HG03066 (cell line): ENCODE measurements at regions not wholly inside any gene's neighbourhood (a gene's known extent, or its start where the extent isn't known, plus 50 kb on each side); places are given as distances from the start of the nearest gene placed in this dataset.
"Not testable (repeated sequence)": the region's sequence is repeated elsewhere in the genome, so short reads cannot be mapped to it uniquely, and the experiment has no call there.

Experiments
- ATAC-seq: cut with Tn5 transposase; IDR thresholded peaks from one replicate; pipeline ENCODE4 v1.9.1; 2021; ENCODE audit warnings: low read depth; ENCODE audit not compliant: unreplicated experiment

DNA sequence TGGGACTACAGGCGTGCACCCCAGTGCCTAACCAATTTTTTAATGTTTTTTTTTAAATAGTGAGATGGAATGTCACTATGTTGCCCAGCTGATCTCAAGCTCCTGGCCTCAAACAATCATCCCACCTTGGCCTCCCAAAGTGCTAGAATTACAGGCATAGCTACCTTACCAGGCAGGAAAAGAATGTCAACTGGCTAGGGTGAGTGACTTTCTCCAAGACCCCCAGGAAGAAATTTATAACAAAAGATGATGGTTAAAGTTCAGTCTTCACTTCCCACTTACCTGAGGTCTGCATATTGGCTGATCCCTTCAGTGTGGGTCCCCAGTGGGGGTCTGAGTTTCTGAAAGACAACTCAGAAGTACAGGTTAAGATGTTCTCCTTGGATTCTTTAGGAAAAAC is 893.0 kb downstream of the UQCRFS1 start:
- ATAC-seq: no peak

DNA sequence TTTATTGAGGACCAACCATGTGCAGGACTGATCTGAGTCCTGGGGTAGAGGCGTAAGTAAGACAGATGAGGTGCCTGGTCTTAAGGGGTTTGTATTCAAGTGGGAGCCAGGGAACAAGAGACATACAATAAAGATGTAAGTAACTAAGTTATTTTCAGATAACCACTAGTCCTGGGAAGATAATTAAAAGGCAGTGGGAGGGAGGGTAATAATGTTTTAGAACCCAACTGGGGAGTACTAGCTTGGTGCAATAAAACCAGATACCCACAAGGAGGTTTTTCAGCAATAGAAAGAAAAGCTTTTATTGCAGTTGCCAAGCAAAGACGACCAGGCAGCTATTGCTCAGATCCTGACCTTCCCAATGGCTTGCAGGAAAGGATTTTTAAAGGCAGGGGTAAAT is 893.7 kb downstream of the UQCRFS1 start:
- ATAC-seq: no peak

DNA sequence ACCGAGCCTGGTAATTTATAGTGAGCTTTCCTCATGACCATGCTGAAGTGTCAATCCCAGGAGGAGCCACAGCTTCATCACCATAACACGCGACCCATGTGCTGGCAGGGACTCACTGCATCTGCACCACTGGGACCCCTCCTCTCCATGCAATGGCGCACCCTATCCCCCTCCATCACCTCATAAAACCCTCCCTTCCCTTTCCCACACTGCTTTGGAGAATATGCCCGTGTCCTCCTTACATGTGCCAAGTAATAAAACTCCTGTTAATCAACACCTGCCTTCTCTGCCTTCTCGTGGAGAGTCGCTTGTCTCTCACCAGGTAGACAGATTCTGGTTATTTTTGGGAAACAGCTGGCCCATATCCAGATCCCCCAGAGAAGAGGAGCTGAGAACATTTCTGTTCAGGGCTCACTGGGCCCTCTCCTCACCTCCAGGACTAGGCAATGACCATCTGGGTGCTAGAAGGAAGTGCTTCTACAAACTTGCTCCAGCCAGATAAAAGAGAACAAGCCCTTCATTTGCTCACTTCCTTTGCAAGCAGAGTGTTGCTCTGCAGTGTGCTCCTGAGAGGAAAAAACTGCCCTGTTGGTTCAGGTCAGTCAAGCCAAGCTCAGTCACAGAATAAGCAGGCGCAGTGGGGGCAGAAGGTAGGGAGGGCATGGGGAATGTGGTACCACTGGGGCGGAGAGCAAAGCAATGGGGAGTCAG is 894.3 kb downstream of the UQCRFS1 start:
- no peak for ATAC-seq

DNA sequence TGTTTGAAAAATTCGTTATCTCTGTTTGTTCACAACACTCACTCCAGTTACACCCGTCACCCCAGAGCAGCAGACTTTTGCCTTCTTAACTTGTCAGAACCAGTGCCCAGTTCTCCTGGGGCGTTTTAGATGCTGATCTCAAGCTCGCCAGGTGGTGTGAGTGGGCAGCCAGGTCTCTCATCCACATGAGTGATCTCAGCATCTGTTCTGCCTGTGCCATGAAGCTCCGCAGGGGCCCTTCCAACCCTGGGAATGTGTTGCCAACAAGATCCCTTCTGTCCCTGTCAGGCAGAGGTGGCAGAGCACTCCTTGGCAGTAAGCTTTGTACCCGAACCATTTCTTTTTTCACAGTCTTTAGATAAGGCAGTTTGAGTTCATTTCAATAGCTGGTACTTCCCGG is 896.5 kb downstream of the UQCRFS1 start:
- ATAC-seq: no peak

DNA sequence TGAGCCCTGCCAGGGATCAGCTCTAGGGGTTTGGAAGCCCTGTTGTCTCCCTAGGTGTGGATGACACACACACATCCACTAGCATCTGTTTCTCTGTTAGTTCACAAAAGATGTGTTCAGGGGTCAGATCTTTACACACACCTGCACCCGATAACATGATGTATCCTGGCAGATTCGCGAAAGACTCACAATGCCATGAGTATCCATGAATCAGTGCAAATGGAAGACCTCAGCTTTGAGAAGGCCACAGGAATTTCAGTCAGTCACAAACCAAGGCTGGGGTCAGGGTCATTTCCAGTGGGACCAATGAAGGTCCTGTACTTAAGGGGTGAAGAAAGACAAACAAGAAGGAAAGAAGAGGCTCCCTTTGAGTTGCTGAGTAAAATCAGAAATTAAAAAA is 898.2 kb downstream of the UQCRFS1 start:
- no peak for ATAC-seq

DNA sequence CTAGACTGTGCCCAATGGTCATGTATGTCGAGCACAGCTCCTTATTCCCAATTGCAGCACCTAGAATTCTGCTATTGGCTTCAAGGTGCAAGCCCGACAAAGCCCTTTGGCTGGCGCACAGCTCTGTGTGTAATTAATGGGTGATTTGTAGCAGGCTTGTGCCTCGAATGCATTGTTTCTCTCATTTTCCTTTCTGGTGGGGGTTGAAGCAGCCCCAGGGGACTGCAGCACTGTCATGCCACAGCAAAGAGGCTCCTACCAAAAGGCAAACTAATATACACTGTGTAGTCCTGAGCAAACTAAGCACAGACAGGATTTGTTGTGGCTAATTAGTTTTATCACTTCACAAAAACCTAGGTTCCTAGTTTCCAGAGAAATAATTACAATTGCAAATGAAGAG is 898.7 kb downstream of the UQCRFS1 start:
- no peak for ATAC-seq

DNA sequence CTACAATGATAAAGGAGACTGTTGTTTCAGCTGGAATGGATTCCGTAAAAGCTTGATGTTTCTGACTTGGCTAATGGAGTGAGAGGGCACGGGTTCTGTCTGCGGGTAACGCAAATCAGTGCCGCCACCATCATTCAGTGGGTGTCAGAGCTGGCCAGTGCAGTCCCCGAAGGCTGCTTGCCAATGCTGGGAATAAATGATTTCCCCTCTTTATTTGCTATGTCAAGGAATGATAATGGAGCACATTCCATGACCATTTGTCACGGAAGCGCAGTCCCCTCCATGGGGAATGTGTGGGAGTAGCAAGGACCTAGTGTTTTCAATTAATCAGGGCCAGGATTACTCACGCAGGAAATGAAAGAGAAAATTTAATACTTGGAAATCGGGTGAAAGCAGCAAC is 899.3 kb downstream of the UQCRFS1 start:
- no peak for ATAC-seq

DNA sequence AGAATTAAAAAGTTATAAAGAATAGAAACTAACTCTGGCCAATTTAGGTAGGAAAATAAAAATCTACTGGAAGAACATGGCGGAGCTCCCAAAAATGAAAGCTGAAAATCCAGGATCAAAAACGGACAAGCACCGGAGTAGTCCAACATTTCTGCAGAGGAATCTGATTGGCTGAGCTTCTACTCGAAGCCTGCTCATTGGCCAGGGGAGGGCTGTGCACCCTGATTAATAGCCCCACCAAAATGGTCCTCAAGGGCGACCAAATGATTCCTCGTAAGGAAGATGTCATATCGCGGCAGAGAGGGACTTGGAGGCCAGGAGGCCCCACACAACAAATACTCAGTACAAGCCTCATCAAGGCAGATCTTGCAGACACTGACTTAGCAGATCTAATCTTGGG is 900.7 kb downstream of the UQCRFS1 start:
- ATAC-seq: no peak

DNA sequence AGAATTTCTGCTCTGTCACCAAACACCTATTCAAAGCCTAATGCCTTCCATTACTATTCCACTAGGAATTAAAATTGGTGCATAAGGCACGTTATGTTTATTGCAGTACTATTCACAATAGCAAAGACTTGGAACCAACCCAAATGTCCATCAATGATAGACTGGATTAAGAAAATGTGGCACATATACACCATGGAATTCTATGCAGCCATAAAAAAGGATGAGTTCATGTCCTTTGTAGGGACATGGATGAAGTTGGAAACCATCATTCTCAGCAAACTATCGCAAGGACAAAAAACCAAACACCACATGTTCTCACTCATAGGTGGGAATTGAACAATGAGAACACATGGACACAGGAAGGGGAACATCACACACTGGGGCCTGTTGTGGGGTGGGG is 902.1 kb downstream of the UQCRFS1 start:
- not testable (repeated sequence) for ATAC-seq

DNA sequence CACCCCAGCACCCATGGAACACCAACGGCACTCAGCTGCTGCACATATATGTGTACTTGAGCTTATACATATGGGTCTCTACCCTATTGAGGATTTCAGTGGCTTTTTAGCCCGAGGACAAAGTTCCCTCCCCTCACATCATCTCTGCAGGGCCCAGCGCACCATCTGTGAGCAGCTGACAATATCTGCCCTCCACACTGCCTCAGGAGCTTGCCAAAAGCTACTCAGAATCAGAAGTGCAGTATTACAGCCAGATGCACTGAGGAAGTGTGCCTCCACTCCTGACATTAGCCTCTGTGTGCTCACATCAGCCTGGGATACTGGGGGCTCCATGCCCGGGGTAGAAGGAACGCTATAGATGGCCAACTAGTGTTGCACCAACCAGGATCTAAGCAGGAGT is 903.9 kb downstream of the UQCRFS1 start:
- no peak for ATAC-seq

DNA sequence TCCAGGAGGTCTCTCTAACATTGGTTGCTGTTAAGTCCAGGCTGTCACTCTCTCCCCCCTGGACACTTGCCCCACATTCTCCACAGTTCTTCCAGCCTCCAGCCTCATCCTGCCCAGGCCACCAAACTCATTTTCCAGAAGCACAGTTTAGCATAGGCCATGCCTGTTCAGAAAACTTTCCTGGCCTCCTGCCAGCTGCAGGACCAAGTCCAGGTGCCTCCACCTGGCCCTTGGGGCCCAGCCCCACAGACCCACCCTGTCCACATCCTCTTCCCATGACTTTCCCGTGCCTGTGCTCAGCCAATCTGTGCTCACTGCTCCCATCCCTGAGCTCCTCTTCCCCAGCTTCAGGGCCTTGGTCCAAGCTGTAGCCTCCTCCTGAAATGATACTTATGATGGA is 905.0 kb downstream of the UQCRFS1 start:
- no peak for ATAC-seq

DNA sequence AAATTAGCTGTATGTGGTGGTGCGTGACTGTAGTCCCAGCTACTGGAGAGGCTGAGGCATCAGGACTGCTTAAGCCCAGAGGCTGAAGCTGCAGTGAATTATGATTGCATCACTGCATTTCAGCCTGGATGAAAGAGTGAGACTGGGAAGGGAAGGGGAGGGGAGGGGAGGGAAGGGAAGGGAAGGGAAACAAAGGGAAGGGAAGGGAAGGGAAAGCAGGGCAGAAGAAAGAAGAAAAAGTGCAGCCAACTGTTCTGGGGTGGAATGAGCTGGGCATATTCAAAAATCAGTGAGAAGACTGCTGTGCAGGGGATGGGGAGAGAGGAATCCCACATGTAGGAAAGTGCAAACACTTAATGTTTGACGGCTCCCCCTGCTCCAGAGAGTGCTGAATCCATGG is 905.5 kb downstream of the UQCRFS1 start:
- ATAC-seq: no peak

DNA sequence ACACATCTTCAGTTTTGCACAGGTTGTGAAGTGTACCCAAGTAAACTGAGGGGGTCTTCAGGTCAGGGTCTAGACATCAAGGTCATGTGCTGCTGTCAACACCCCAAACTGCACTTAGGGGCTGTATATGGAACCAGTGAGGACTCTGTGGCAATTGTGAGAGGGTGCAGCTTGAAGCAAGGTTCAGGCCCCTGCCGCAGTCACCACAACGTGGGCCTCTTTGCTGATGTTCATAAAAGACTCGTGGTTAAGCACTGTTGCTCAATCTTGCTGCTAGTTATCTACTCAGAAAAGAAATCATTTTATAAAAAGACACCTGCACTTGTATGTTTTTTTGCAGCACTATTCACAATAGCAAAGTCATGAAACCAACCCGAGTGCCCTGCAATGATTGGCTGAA is 907.4 kb downstream of the UQCRFS1 start:
- ATAC-seq: no peak

DNA sequence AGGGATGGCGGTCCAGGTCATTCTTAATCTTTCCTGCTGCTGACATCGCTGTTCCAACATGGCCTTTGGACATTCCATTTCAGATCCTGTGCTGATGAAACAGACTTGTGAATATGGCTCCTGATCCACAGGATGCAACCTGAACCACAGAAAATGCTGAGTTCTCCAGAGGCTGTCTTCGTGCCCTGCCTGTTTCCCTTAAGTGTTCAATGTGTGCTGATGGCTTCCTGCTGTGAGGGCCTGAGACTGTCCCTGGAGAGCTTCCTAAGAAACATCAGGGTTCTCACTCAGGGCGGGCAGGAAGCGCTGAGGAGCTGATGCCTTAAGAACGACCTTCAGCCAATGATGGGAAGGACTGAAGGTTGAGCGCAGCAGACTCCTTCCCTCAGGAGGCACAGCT is 909.4 kb downstream of the UQCRFS1 start:
- no peak for ATAC-seq

DNA sequence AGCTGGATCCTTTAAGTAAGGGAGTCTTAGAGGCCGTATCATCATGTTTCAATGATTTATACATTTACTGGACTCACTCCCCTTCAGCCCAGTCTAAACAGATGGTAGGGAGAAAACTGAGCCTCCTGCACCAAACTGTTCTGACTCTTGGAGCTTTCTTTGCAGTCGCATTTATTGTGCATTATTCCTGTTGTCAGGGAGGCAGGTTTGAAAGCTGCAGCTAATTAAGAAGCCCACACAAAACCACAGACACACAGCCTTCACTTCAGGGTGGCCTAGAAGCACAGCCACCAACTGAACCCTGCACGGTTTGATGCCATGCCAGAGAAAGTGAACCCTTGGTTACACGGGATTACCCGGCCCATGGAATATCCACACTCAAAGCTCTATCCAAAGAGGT is 911.0 kb downstream of the UQCRFS1 start:
- no peak for ATAC-seq

DNA sequence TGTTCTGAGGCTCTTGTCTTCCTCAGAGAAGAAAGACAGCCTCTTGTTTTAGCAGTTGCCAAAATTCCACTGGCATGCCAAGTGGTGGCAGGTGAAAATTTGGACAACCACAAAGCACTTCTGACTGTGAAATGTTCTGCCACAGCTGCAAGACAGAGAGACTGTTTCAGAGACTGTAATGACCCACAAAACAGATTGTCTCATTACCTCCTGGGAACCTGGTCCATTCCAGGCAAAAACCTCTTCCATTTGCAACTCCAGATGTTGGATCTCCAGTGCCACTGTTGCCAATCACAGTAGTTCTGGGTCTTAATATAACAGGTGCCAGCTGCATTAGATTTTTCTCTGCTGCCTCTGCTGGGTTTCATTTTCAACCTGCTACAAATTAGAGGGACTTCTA is 911.5 kb downstream of the UQCRFS1 start:
- no peak for ATAC-seq

DNA sequence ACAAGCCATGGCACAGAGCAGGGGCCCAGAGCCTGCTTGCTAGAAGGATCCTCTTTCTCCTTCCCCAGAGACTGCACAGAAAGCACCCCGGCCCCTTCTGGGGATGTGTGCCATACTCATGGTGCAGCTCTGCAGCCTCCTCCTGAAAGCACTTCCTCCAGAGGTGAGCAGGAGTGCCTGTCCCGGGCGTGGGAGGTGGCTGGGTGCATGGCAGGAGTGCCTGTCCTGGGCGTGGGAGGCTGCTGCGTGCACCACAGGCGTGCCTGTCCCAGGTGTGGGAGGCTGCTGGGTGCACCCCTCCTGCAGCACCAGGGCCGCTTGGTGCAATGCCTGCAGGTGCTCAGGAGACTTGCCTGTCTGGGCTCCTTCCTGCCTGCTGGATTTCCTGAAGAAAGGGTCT is 913.3 kb downstream of the UQCRFS1 start:
- no peak for ATAC-seq

DNA sequence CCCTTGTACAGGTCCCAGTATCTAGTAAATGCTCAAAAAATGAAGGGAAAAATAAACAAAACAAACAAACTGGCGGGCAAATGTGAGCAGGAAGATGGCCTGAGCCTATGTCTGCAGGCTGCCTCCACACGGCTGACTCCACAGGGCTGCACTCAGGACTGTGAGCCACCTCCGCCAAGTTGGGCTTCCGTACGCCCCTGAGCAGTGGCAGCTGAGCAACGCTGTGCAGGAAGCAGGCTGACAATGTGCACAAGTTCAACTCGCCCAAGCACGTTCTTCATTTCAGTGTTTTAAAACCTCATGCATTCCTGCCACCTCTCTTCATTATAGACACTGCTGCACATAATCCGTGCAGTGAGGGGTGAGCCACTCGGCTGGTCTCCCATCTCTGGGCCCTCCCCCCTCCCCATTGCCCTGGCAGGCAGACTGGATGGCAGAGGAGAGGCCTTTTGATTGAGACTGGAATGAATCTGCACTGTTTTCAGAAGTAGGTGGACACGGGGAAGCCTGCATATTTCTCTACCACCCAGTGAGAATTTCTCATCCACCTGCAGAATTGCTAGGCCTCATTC is 915.3 kb downstream of the UQCRFS1 start:
- no peak for ATAC-seq

DNA sequence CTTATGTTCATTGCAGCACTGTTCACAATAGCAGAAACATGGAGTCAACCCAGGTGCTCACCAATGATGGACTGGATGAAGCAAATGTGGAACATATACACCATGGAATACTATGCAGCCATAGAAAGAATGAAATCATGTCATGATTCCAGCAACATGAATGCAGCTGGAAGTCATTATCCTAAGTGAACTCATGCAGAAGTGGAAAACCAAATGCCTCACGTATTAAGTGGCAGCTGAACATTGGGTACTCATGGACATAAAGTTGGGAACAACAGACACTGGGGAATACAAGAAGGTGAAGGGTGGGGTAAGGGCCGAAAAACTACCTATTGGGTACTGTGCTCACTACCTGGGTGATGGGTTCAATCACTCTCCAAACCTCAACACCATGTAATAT is 915.9 kb downstream of the UQCRFS1 start:
- ATAC-seq: no peak

DNA sequence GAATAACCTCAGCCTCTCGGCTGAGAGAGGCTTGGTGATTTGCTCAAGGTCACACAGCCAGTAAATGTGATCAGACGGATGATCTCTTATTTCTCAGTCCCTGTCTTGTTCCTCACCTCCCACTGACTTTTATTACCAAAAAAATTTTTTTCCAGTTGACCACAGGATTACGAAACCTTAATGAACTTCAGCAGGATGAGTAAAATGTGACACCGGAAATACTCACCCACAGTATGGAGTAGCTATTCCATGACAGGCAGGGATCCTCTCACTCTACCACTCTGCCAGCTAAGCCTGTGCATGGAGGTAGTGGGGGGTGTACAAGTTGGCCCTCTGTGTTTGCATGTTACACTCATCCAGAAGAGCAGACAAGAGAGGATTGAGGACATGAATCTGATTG is 916.4 kb downstream of the UQCRFS1 start:
- no peak for ATAC-seq

DNA sequence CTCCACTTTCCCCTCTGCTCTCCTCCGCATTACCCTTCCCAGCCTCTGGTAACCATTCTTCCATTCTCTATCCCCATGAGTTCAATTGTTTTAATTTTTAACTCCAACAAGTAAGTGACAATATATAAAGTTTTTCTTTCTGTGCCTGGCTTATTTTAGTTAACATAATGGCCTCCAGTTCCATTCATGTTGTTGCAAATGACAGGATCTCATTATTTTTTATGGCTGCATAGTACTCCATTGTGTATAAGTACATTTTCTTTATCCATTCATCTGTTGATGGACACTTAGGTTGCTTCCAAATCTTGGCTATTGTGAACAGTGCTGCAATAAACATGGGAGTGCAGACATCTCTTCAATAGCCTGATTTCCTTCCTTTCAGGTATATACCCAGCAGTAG is 918.0 kb downstream of the UQCRFS1 start:
- not testable (repeated sequence) for ATAC-seq

DNA sequence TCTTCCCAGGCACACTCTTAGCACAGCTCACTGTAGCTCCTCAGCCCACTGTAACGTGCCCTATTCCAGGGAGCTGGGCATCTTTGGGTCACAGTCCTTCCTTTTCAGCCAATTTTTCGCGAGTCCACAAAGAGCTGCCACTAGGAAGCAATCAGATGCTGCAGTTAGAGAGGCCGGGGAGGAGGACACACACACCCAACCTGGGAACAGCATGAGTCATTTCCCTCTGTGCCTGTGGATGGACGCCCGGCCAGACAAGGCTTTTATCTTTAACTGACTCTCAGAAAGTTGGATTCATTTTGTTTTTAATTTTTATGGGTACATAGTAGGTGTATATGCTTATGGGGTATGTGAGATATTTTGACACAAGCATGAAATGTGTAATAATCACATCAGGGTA is 918.6 kb downstream of the UQCRFS1 start:
- no peak for ATAC-seq

DNA sequence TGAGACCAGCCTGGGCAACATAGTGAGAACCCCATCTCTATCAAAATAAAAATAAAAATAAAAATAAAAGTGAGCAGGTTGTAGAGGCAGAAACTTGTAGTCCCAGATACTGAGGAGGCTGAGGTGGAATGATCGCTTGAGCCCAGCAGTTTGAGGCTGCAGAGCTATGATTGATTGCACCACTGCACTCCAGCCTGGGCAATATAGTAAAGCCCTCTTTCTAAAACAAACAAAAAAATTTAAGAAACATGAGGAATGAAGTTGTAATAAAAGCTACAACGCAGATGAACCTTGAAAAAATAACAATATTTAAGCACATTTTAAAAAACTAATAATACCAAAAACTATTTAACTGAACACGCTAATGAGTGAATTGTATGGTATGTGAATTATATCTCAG is 919.3 kb downstream of the UQCRFS1 start:
- no peak for ATAC-seq
